ENCODE measurements at regions not wholly inside any gene's neighbourhood (a gene's known extent, or its start where the extent isn't known, plus 50 kb on each side); places are given as distances from the start of the nearest gene placed in this dataset.

GRCh38 chr3:110974902-110975301 is 96.7 kb upstream of the NECTIN3 start (continued):
- TF ChIP-seq ETS1 (conservative IDR thresholded peaks at IDR 0.05; ENCODE audit: control insufficient read depth, low read depth, low read length) = no peak
- no peak for TF ChIP-seq POLR2H (tag; IDR thresholded peaks at IDR 0.05; ENCODE audit: low read depth)
- TF ChIP-seq SNAPC5 (CRISPR knock-in tag; IDR thresholded peaks at IDR 0.05) = no peak
- TF ChIP-seq CREB5 (CRISPR knock-in tag; IDR thresholded peaks at IDR 0.05) = no peak
- no peak for TF ChIP-seq SAFB2 (IDR thresholded peaks at IDR 0.05; ENCODE audit: borderline replicate concordance, low read depth, low read length, severe bottlenecking)
- TF ChIP-seq SIN3B (IDR thresholded peaks at IDR 0.05; ENCODE audit: low read depth) = no peak
- no peak for TF ChIP-seq NFXL1 (CRISPR knock-in tag; IDR thresholded peaks at IDR 0.05)

GRCh38 chr3:110984456-110985250 is 87.0 kb upstream of the NECTIN3 start:
- no peak for DNase-seq (ENCODE audit: extremely low read depth in 1 of 4, low spot score in 3 of 4)
- Histone ChIP-seq H3K9me3 (replicated peaks; ENCODE audit: control insufficient read depth, insufficient read depth, low read depth, low read length) (no peaks in the 10 kb centered on the region), H3K9ac (ENCODE audit: insufficient read depth in 1 of 2, low read depth in 2 of 2, low read length in 2 of 2) (no peak overlapping the region), H4K20me1 (replicated peaks; ENCODE audit: control insufficient read depth, insufficient read depth, low read length) (no peaks in the 10 kb centered on the region), H3K4me2 (ENCODE audit: insufficient read depth, low read length) (no peak overlapping the region), H3K36me3 (ENCODE audit: control insufficient read depth, insufficient read depth, low read length) (no peaks in the 10 kb centered on the region), H3K4me3 (no peak overlapping the region), H3K9me1 (ENCODE audit: control insufficient read depth, insufficient read depth, low read length) (no peaks in the 10 kb centered on the region), H3K4me1 (replicated peaks in 1 of 2; ENCODE audit: control insufficient read depth in 2 of 2, insufficient read depth in 2 of 2, low read length in 2 of 2) (no peaks in the 10 kb centered on the region), H3K27me3 (ENCODE audit: control insufficient read depth in 2 of 2, insufficient read depth in 2 of 2, low read length in 2 of 2) (no peaks in the 10 kb centered on the region), H2AFZ (ENCODE audit: low read depth, low read length) (no peak overlapping the region), H3K79me2 (ENCODE audit: control insufficient read depth, insufficient read depth, low read length) (no peaks in the 10 kb centered on the region), H3K27ac (ENCODE audit: extremely low read depth, low read depth, low read length) (no peak overlapping the region)
- no peak for ATAC-seq
- in situ Hi-C loops (cut with MboI) = no loop called here
- WGBS (ENCODE audit: insufficient coverage, low coverage, missing lambda C conversion rate) = 2% methylated on average over 4 of the region's 4 CpGs
- BruUV-seq (replicated peaks) = no TSS peak
- FAIRE-seq = no peak
- POLR2A ChIA-PET = no interaction called here
- CTCF ChIA-PET (ENCODE audit: low intra/inter-chr PET ratio) = no interaction called here
- intact Hi-C loops (cut with micrococcal nuclease) = no loop called here
- TF ChIP-seq DLX4 (CRISPR knock-in tag; IDR thresholded peaks at IDR 0.05) = no peak
- no peak for TF ChIP-seq RREB1 (CRISPR knock-in tag; IDR thresholded peaks at IDR 0.05)
- TF ChIP-seq TAF15 (IDR thresholded peaks at IDR 0.05; ENCODE audit: low read depth, low read length) = no peak
- TF ChIP-seq ZFP30 (CRISPR knock-in tag; IDR thresholded peaks at IDR 0.05; ENCODE audit: borderline replicate concordance) = no peak

Measured in K562 (cell line).